GM21723 (cell line): ENCODE measurements at regions not wholly inside any gene's neighbourhood (a gene's known extent, or its start where the extent isn't known, plus 50 kb on each side); places are given as distances from the start of the nearest gene placed in this dataset.

Experiments used
- ATAC-seq: cut with Tn5 transposase; IDR thresholded peaks from one replicate; pipeline ENCODE4 v1.9.1; 2021; ENCODE audit warnings: mild to moderate bottlenecking, moderate library complexity; ENCODE audit not compliant: unreplicated experiment

DNA sequence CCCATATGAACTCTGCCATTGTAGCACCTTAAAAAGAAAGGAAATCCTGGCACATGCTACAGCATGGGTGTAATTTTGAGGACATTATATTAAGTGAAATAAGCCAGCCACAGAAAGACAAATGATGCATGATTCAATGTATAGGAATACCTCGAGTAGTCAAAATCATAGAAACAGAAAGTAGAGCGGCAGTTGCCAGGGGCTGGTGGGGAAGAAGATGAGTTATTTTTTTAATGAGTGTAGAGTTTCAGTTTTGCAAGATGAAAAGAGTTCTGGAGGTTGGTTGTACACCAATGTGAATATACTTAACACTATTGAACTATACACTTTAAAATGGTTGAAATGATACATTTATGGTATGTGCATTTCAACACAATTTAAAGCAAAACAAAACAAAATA is 133.0 kb downstream of the ZDHHC21 start:
- no peak for ATAC-seq

DNA sequence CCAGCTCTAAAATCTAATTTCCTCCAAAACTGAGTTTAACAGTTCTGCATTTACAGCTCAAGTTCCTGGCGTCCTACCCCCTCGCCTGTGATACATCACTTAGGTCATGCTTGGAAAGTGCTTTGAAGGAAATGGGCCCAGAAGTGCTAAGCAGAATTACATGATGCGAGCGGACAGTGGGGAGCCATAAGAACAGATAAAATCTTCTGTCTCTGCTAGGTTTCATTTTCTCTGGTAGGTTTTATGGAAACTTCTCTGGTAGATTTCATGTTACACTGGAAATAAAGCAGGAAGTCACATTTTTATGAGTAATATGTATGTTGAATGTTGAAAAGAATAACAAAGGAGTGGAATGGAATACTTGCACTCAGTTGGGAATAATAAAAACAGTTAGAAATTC is 138.3 kb downstream of the ZDHHC21 start:
- ATAC-seq = no peak

DNA sequence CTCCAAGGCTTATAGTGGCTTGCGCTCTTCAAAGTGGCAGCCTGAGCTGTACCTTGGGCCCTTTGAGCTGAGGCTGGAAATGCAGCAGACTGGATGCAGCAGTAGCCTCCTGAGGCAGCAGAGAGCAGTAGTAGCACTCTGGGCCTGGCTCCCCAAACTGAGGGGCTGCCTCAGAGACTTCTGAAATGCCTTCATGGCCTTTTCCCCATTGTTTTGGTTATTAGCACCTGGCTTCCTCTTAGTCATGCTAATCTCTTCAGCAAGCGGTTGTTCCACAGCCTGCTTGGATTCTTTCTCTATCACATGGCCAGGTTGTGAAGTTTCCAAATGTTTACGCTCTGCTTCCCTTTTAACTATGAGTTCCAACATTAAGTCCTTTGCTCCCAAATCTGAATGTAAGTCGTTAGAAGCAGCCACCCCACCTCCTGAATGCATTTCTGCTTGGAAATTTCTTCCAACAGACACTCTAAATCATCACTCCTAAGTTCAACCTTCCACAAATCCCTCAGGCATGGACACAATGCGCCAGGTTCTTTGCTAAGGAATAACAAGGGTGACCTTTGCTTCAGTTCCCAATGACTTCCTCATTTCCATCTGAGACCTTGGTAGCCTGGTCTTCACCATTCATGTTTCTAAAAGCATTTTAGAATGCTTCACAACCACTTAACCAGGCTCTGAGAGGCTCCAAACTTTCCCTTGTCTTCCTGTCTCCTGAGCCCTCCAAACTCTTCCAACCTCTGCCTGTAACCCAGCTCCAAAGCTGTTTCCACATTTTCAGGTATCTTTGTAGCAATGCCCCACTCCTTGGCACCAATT is 145.8 kb downstream of the ZDHHC21 start:
- no peak for ATAC-seq

DNA sequence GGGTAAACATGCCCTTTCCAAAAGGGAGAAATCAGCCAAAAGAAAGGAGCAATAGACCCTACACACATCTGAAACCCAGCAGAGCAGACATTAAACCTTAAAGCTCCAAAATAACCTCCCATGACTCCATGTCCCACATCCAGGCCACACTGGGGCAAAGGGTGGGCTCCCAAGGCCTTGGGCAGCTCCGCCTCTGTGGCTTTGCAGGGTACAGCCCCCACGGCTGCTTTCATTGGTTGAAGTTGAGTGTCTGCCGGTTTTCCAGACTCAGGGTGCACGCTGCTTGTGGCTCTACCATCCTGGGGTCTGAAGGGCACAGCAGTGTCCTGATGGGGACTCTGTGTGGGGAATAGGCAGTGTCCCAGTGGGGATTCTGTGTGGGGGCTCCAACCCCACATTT is 146.5 kb downstream of the ZDHHC21 start:
- ATAC-seq = no peak

DNA sequence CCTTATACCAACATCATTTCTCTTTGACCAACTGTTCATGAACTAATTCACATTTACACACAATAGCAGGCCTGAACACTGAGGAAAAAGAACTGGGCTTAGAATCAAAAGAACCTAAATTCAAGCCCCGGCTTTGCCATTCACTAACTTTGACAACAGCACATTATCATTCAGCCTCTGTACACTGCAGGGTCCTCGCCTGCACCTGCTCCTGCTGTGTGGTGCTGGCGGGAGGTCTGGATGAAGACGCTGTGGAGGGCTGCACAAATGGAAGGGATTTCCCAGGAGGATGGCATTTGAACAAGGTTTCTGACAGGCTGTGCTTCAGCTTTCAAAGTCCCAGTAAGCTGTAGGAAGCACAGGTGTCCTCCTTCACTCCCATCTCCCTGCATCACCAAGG is 151.2 kb downstream of the ZDHHC21 start:
- ATAC-seq = no peak

DNA sequence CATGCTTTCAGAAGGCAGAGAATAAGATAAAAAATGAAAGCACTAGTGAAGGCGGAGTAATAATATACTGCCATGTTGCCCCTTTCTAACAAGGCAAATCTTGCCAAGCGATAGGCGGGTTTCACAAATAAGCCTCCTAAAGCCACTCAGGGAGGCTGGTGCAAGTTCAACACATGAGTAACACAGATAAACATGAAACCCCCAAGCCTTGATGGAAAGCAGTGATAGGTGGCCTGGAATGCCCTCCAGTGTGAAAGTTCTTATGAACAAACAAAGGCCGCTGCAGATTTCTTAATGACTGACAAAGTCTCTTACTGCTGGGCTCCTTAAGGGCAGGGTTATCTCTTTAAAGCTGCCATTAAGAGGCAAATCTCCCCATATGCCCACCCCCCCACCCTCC is 154.7 kb downstream of the ZDHHC21 start:
- no peak for ATAC-seq

DNA sequence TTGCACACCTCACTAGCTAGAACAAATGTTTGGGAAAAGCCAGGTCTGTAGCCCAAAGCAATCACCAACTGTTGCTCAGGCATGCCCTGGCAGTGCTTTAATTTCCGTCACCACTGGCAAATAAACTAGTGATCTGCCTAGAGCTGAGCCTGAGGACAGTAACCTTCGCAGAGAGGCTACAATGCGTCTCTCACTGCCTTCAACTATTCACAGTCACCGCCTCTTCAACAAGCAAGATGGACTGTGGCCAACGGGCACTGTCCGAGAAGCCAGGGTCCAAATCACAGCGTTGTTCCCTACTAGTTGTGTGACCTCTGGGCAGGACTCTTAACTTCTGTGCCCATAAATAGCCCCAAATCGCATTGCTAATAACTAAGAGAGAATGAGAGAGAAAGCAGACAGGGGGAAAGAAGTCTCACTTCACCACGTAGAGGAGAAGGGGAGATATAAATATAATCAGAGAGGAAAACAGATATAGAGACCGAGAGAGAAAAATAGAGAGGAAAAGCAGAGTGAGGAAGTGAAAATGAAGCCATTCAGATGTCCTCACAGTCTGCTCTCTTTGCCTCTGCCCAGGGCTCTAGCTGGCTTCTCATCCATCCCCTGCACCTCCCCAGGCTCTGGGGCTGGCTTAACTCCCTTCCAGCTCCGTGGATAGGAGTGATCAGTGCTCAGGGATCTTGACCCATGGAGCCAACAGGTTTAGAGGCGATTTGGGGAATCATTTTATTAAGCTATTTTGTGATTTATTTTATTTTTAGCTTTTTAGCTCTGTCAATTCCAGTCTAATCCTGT is 157.9 kb downstream of the ZDHHC21 start:
- ATAC-seq = no peak

DNA sequence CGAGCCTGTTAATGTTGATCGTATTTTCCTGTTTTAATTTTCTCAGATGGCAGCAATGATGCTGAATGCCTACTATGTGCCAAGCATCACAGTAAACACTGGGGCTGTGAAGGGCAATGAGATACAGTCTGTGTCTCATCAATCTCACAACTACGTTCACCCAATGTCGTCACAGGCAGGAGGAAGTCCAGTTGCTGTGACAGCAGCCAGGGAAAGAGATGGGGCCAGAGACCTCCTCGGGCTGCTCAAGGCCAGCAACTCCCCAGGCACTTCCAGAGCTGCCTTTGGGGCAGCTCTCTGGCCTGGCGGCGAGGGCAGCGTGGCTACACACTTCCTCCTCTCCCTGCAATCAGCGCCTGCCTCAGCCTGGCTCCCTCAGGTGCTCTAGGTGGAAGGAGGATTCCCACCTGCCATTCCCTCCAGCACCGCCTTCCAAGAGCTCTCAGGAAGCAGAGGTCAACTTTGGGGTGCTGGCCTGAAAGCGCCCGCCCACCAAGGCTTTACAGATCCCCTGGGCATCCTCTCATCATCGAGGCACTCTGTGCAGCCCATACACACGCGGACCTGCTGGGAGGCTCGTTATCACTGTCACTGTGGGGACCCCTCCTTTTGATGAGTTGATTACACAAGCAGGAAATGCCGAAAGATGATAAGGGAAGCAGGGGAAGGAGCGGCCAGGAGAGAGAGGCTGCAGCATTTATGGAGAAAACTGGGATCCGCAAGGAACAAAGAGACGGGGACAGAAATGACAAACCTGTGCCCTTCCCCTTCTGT is 159.2 kb downstream of the ZDHHC21 start:
- ATAC-seq = no peak

DNA sequence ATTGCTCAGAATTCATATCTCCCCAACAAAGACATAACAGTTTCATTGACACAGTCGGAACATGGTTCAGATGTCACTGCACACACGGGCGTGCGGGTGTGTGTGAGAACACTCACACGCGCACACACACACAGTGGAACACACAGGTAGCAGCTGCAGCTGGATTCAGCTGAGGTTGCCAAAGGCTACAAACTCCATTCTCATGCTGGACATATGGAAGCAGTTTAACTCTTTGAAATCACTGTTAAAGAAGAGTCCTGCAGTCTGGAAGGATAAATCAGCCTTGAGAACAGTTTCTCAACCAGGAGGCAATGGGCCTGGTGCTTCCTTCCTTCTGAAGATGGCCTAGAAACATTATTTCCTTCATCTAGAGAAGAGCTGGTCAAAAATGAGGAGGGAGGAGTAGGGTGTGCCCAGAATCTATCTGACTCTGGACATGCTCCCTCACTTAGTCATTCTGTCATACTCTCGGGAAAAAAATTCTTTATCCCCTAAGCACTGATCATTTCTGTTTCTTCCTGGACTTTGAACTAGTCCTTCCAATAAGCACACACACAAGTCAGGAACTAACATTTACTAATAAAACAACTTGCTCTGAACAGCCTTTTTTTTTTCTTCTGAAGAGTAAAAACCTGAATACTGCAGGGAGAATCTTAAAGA is 160.6 kb downstream of the ZDHHC21 start:
- no peak for ATAC-seq

DNA sequence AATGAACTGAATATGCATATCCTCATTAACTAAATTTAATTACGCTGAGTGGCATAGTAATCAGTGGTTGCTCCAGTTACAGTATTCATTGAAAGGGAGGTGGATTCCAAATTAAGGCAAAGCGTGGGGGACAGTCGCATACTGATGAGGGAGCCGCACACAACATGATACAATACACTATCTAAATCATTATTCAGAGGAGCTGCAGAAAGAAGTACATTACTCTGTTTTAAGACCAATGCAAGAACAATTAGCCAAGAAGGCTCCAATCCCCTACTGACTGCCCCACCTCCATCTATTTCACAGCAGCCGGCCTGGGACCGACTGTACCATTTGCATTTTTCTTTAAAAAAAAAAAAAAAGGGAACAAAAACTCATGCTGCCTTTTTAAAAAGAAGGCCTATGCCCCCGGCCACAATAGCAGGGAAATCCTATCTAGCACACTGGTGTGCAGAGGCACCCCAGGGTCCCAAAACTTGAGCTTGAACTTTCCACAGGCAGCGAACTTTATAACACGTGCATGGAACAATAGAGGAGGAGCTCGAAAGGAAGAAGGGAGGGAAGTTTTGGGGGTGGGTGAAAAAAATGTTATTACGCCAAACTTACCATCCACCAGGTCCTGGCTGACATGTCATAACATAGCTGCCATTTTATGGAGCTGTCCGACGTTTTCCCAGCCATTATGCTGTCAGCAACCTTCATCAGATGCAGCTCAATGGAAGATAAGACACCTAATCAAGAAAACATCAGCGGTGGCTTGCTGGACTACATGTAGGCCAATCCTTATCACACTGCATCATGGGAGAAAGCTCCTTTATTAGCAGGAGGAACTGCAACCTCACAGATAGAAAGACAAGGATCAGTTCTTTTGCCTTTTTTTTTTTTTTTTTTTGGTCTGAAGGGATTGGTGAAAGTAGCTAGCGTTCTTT is 161.6 kb downstream of the ZDHHC21 start:
- no peak for ATAC-seq

DNA sequence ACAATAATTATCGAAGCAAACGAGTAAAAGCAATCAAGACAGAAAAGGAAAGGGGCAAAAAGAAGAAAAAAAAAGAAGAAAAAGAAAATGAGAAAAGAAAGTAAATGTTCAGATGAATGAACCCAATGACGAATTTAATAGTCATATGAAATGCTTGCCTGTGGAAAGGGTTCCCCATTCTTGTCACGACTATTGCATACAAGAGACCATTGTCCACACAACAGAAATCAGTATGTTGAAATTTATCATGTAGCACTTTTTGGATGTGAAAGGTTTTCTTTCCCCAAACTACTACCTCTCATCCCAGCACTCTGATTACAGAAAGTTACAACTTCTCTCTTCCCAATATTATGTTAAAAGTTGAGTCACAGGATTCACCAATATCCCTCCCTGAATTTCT is 162.4 kb downstream of the ZDHHC21 start:
- ATAC-seq = no peak

DNA sequence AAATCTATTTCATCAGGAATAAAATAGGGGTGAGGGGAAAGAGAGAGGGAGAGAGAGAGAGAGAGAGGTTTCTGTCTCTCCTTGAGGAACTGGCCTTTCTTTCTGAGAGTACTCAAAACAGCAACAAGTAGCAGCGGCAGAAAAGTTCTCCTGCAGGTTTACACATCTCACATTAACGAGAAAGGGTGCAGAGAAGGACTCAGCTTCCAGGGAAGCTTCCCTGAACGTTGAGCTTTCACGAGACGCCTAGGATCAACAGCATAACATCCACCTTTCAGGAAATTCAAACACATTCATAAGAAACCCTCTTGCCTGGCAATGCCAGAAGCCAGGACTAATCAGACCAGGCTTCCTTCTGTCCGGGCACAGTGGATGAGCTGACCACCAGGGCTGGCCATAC is 162.9 kb downstream of the ZDHHC21 start:
- no peak for ATAC-seq

DNA sequence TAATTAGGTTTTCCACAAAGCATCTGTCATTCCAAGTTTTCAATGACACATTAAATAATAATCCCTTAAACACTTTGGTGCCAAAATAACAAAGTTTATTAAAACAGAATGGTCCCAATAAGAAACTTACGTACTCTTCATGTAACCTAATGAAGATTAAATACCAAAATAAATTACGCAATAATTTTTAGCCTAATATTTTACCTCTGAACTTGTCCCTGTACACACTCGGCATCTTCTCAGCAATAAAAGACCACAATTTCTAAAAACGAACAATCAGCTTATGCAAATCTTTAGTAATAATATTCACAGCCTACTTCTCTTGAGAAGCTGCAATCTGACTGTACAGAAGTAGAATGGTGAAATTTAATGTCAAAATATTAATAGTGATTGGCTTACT is 163.6 kb downstream of the ZDHHC21 start:
- ATAC-seq = no peak

DNA sequence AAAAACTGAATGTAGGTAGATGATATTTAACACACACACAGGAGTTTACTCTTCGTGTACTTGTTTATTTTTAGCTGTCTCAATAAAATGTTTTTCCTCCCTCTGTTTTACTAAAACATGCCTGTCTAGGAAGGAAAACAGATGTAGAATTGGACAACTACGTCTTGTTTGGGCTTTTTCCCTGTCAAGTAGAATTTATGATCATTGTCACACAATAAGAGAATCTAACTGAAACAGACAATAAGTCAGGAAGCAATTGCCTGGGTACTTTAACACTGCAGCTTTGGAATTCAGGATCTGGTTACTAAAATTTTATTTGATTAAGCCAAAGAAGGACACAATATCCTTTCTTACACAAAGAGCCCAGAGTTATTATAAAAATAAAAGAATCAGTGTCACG is 164.2 kb downstream of the ZDHHC21 start:
- no peak for ATAC-seq

DNA sequence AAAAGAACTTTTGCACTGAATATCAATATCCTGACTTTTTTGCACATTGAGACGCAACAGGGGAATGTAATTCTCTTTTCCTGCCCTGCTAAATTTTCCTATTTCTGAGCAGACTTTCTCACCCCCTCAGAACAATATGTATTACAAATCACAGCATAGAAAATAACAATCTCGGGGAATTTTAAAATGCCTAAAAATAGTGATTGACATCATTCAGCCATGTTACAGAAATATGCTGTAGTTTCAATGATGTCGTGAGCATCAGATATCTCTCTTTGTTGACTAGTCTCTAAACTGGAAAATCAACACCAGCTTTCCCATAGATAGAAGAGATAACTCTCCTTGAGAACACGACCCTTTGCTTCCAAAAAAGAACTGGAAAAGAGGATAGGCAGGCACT is 166.7 kb downstream of the ZDHHC21 start:
- no peak for ATAC-seq

DNA sequence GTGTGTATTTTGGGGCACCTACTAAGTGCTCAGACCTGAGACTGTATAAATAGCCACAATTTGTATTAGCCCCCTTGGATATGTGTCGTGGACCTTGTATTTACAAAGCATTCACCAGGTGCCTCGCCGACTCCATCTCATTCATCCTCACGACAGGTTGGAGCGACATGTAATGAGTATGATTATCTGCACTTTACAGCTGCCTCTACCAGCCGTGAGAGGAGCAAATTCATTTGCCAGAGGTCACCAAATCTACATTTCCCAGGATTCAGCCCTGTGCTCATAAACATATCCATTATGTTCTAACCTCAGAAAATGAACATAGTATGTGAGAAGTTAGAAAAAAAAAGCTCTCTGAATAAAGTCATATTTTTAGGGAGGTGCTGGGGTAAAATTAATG is 167.4 kb downstream of the ZDHHC21 start:
- ATAC-seq = no peak

DNA sequence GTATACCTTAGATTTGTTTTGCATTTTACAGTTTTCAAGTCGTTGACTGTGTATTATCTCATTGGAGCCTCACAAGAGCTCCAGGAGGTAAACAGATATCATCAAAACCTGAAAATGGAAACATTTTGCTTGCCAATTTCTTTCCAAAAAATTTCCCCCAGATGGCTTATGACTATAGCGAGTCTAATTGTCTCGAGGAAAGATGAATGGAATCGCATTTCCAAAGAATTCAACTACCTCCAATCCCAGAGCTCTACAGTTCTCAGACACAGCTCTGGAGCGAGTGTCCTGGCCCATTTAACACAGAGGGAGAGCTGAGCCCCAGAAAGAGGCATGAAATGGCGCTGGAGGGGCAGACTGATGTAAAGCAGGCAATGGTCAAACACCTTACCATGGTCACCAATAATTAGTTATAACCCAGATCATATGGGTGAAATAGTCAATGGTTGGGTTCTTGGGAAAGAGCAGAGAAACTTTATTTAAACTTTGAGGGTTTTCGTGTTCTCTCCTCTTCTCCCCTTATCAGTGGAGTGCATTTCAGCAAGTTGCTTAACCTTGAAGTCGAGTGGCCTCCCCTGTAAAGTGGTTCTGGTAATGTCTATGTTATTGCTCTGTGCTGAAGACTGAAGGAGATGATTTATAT is 168.2 kb downstream of the ZDHHC21 start:
- ATAC-seq = no peak

DNA sequence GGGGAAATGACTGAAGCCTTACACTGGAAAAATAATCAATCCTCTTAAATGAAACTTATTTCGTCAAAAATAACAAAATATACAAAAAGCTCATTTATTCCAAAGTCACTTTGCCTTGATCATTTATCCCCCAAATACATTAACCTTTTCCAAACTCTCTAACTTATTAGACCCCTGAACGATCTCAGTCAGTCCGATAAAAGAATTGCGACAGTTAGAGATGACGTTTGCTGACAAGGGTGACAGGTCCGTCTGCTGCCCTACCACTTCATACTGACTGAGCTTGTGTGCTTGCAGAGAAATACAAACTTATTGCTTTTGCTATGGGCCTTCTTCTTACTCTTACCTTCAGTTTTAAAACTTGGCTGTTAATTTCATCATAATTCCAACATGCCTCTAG is 169.7 kb downstream of the ZDHHC21 start:
- ATAC-seq = no peak

DNA sequence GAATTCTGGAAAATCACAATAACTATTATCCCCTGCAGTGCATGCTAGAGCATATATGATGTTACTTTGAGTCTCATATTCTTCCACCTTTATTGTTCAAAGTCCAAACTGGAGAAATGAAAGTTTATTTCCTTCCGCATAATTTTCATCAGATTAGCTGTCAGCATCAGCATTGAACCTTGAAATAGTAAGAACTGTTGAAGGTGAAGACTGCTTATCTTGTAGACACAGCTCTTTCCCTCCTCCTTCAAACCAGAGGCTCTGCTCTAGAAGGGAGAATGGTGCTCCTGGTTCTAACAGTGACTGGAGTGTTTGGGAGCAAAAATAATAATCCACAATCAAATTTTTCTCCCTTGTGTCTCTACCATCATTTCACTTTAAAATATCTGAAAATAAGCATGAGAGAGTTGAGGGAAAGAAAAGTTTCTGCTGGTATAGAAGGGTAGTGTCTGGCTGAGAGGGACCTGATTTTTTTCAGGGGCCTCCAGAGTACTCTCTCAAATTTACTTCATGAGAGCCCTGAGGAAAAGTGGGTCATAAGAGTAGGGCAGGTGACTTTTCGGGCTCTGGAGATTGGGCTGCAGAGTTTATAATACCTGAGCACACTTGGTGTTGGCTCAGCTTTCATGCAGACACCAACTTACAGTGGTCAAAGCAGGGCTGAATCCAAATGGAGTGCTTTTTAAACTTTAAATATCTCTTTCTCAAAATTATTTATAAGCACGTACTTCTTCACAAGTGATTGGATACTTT is 170.4 kb downstream of the ZDHHC21 start:
- no peak for ATAC-seq
